ENCODE measurements at regions not wholly inside any gene's neighbourhood (a gene's known extent, or its start where the extent isn't known, plus 50 kb on each side); places are given as distances from the start of the nearest gene placed in this dataset.

DNA sequence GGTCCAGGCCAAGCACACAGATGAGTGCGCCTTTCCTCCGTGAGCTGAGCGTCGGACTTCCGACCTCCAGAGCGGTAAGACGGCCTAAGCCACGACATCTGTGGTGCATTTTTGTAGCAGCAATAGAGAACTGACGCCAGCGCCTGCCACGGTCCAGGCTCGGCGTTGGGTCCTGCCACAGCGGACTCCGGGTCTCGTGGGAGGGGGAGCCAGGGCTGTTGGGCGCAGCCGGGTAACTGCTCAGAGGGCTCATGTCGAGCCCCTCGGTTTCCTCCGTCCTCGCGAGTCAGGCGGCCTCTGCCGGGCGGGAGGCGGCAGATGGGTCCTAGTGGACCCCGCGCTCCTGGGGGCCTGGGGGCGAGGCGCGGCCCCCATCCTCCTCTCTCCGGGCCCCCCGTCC is 216.1 kb downstream of the QKI start:
- DNase-seq (no peak), ATAC-seq (no peak)
- no peak overlapping the region for H3K4me3 ChIP-seq
- H3K27ac ChIP-seq, result no peak overlapping the region
- intact Hi-C loops (cut with DNase I), result no loop called here
- H3K9me3 ChIP-seq, result no peaks in the 10 kb centered on the region
- H3K4me1 ChIP-seq, result no peaks in the 10 kb centered on the region
- no peaks in the 10 kb centered on the region for H3K27me3 ChIP-seq
- 25% methylated on average over 4 of the region's 34 CpGs for WGBS (ENCODE audit: insufficient coverage, low coverage, low lambda C conversion rate, missing lambda C conversion rate)
- no peak for TF ChIP-seq POLR2A (IDR thresholded peaks at IDR 0.05)
- no peak for TF ChIP-seq CTCF (IDR thresholded peaks at IDR 0.05)
- no peaks in the 10 kb centered on the region for H3K36me3 ChIP-seq

DNA sequence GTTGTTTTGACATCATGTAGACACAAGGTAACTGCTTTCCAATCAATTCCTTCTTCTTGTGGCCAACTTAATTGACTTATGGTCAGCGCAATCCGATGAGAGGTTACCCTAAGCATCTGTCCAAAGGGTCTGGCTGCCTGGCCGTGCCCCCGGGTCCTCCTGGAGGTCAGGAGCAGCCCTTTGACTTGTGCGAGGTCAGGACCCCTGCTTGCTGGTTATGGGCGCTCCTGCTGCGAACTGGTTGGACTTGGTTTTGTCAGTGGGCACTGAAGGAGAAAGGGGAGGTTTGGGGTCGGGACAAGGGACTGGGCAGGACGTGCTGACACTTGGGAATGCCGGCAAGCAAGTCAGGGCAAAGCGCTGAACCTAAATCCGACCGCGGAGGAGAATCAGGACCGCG is 215.6 kb downstream of the QKI start:
- Histone ChIP-seq H3K27me3 (no peaks in the 10 kb centered on the region), H3K36me3 (no peaks in the 10 kb centered on the region), H3K4me1 (no peaks in the 10 kb centered on the region), H3K4me3 (no peak overlapping the region), H3K9me3 (no peaks in the 10 kb centered on the region), H3K27ac (no peak overlapping the region)
- no peak for DNase-seq
- WGBS (ENCODE audit: insufficient coverage, low coverage, low lambda C conversion rate, missing lambda C conversion rate), result 52% methylated on average over 11 of the region's 16 CpGs
- TF ChIP-seq CTCF (IDR thresholded peaks at IDR 0.05) (no peak), POLR2A (IDR thresholded peaks at IDR 0.05) (no peak)
- no peak for ATAC-seq
- intact Hi-C loops (cut with DNase I), result no loop called here

Small RNA genes lying in the stretch of these regions (small RNA-seq; reads per million reads assigned to genes)
- gene RN7SL366P, result 0 reads per million in 2 experiments
